ENCODE measurements at regions not wholly inside any gene's neighbourhood (a gene's known extent, or its start where the extent isn't known, plus 50 kb on each side); places are given as distances from the start of the nearest gene placed in this dataset.
A peak's percentile ranks its signal among the peaks of the same experiment; 100 is the strongest.

DNA sequence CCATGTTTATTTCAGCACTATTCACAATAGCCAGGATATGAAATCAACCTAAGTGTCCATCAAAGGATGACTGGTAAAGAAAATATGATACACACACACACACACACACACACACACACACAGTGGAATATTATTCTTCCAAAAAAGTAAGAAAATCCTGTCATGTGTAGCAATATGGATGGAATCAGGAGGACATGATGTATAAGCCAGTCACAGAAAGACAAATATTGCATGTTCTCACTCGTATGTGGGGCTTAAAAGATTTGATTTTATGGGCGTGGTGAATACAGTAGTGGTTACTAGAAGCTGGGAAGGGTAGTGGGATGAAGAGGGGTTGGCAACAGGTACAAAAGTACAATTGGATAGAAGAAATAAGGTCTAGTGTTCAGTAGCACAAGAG is 207.0 kb upstream of the PRDM1 start:
- no peak overlapping the region for H2AFZ ChIP-seq (ENCODE audit: low read length)

DNA sequence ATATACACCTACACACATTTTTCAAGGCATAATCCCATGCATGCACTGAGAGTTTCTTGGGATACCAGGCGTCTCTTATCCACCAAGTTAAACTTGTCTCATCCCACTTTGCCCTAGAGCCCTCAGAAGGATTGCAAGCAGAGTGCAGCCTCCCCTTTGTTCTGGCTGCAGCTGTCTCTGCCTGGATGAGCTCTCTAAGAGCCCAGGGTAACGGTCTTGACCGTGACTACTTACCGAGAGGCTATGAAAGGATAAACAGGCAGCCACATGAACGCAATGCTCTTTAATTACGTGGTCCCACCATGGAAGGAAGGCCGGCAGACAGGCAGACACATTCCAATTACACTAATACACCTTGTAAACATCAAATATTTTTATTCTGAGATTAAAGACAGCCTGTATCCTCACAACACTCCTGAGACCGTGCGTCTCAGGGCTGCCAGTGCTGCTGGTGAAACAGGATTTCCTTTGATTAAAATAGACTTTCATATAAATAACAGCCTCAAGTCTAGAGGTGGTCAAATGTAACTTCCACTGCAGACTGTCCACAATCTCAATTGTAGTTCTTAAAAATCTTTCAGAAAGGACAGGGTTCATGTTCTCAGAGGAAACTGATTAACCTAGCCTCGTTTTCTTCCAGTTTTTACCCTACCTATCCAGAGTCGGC is 210.0 kb upstream of the PRDM1 start:
- H3K36me3 ChIP-seq (ENCODE audit: insufficient read depth, low read length): no peaks in the 10 kb centered on the region
- TF ChIP-seq EZH2phosphoT487 (IDR thresholded peaks at IDR 0.05; ENCODE audit: borderline replicate concordance, low read depth, low read length) (no peak), CTCF (conservative IDR thresholded peaks at IDR 0.05; ENCODE audit: low read length) (no peak)
- H3K27ac ChIP-seq (ENCODE audit: low read depth, low read length, poor library complexity, severe bottlenecking): peak overlapping the region; percentile 81
- H3K4me3 ChIP-seq (ENCODE audit: low read depth, low read length, poor library complexity, severe bottlenecking): peak overlapping the region; percentile 55
- intact Hi-C loops (cut with micrococcal nuclease; ENCODE audit: unreplicated experiment): loop anchor here (5.0 to 10.0 kb wide), 3 partner anchors 84 to 289 kb away; no protein-coding TSS in a partner anchor
- peaks cover 93% of the 10 kb centered on the region for H3K4me1 ChIP-seq (ENCODE audit: insufficient read depth, low read length, poor library complexity, severe bottlenecking)
- DNase-seq (ENCODE audit: low spot score): peak; percentile 82
- peak overlapping the region; percentile 60 for H3K4me2 ChIP-seq (ENCODE audit: low read length)
- H4K20me1 ChIP-seq (ENCODE audit: insufficient read depth, low read length): no peaks in the 10 kb centered on the region
- ChIA-PET CTCF (ENCODE audit: unreplicated experiment) (interaction anchor here (1.2 kb wide), 1 partner anchor 19 kb away, joined by 3 read pairs; no protein-coding TSS in a partner anchor), POLR2A (interaction anchor here (0.5 to 1.6 kb wide), 8 partner anchors 8 to 116 kb away, joined by 3 to 6 read pairs (median 4); no protein-coding TSS in a partner anchor)
- H3K79me2 ChIP-seq (ENCODE audit: insufficient read depth, low read depth, low read length): no peaks in the 10 kb centered on the region
- no TSS peak for BruUV-seq (replicated peaks)
- no peaks in the 10 kb centered on the region for H3K9me2 ChIP-seq (ENCODE audit: insufficient read depth, low read length)
- no peaks in the 10 kb centered on the region for H3K9me3 ChIP-seq (ENCODE audit: low read length)
- peak overlapping the region; percentile 65 for H2AFZ ChIP-seq (ENCODE audit: low read length)

More for the DNA sequence above, 207.0 kb upstream of the PRDM1 start:
- no peaks in the 10 kb centered on the region for H3K36me3 ChIP-seq (ENCODE audit: insufficient read depth, low read length)
- no TSS peak for BruUV-seq (replicated peaks)
- no peaks in the 10 kb centered on the region for H3K9me2 ChIP-seq (ENCODE audit: insufficient read depth, low read length)
- H3K4me1 ChIP-seq (ENCODE audit: insufficient read depth, low read length, poor library complexity, severe bottlenecking): peaks cover 92% of the 10 kb centered on the region
- H4K20me1 ChIP-seq (ENCODE audit: insufficient read depth, low read length): no peaks in the 10 kb centered on the region
- no peak for DNase-seq (ENCODE audit: low spot score)
- H3K27ac ChIP-seq (ENCODE audit: low read depth, low read length, poor library complexity, severe bottlenecking): no peak overlapping the region
- H3K4me3 ChIP-seq (ENCODE audit: low read depth, low read length, poor library complexity, severe bottlenecking): no peak overlapping the region
- CTCF ChIA-PET (ENCODE audit: unreplicated experiment): no interaction called here
- intact Hi-C loops (cut with micrococcal nuclease; ENCODE audit: unreplicated experiment): loop anchor here (5.0 to 10.0 kb wide), 3 partner anchors 87 to 286 kb away; no protein-coding TSS in a partner anchor
- no peaks in the 10 kb centered on the region for H3K9me3 ChIP-seq (ENCODE audit: low read length)
- TF ChIP-seq CTCF (conservative IDR thresholded peaks at IDR 0.05; ENCODE audit: low read length) (no peak), EZH2phosphoT487 (IDR thresholded peaks at IDR 0.05; ENCODE audit: borderline replicate concordance, low read depth, low read length) (no peak)
- POLR2A ChIA-PET: interaction anchor here (0.9 to 1.0 kb wide), 2 partner anchors 10 to 16 kb away, joined by 5 read pairs; no protein-coding TSS in a partner anchor
- no peaks in the 10 kb centered on the region for H3K79me2 ChIP-seq (ENCODE audit: insufficient read depth, low read depth, low read length)
- H3K4me2 ChIP-seq (ENCODE audit: low read length): no peak overlapping the region

Data from OCI-LY7 (cell line).